ENCODE measurements at regions not wholly inside any gene's neighbourhood (a gene's known extent, or its start where the extent isn't known, plus 50 kb on each side); places are given as distances from the start of the nearest gene placed in this dataset.

GRCh38 chr7:13050703-13051102 lies 363.3 kb downstream of the ARL4A start:
- TF ChIP-seq, protein P1, sequence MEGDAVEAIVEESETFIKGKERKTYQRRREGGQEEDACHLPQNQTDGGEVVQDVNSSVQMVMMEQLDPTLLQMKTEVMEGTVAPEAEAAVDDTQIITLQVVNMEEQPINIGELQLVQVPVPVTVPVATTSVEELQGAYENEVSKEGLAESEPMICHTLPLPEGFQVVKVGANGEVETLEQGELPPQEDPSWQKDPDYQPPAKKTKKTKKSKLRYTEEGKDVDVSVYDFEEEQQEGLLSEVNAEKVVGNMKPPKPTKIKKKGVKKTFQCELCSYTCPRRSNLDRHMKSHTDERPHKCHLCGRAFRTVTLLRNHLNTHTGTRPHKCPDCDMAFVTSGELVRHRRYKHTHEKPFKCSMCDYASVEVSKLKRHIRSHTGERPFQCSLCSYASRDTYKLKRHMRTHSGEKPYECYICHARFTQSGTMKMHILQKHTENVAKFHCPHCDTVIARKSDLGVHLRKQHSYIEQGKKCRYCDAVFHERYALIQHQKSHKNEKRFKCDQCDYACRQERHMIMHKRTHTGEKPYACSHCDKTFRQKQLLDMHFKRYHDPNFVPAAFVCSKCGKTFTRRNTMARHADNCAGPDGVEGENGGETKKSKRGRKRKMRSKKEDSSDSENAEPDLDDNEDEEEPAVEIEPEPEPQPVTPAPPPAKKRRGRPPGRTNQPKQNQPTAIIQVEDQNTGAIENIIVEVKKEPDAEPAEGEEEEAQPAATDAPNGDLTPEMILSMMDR (IDR thresholded peaks at IDR 0.05) = no peak
- no peak for TF ChIP-seq POLR2A (IDR thresholded peaks at IDR 0.05)

All from heart left ventricle (tissue), 13 donors.